Lower leg skin (tissue), 4 donors: ENCODE measurements at regions not wholly inside any gene's neighbourhood (a gene's known extent, or its start where the extent isn't known, plus 50 kb on each side); places are given as distances from the start of the nearest gene placed in this dataset.

ENCODE experiments used
- DNase-seq, 2 donors: peaks; one replicate each; pipeline ENCODE4 v3.0.0-alpha.2; 2019; ENCODE audit warnings: low spot score in 2 of 2
- H3K4me3 ChIP-seq: fragments of 200-600 bp; sonication (generic); 2 replicates; pipeline ENCODE4 v1.5.1; 2017; ENCODE audit warnings: mild to moderate bottlenecking, low read depth; ENCODE audit not compliant: poor library complexity, severe bottlenecking
- CTCF ChIP-seq, 3 donors: fragments of 450-650 bp; IDR thresholded peaks; one replicate each; pipeline ENCODE4 v1.5.1; 2016; ENCODE audit warnings: antibody characterized with exemption in 3 of 3, mild to moderate bottlenecking in 3 of 3, moderate library complexity in 2 of 3
- POLR2A ChIP-seq, 2 donors: fragments of 450-650 bp; IDR thresholded peaks; one replicate each; pipeline ENCODE4 v1.6.1; 2016 to 2017; ENCODE audit warnings: antibody characterized with exemption in 2 of 2, mild to moderate bottlenecking in 1 of 2, moderate library complexity in 1 of 2
- WGBS, 2 donors: methylation state at CpG; one replicate each; pipeline ENCODE4 v1.1.5; 2018; 5-methylcytosine and 5-hydroxymethylcytosine counted together
- intact Hi-C: fragments of 100-400 bp; cut with DNase I; formaldehyde crosslinking; loops from one replicate; pipeline ENCODE4 v1.15.0; 2023; ENCODE audit warnings: low total_unique reads

- no peak overlapping the region for H3K4me3 ChIP-seq
- no peak for DNase-seq
- no peak for TF ChIP-seq POLR2A (IDR thresholded peaks at IDR 0.05)
- TF ChIP-seq CTCF (IDR thresholded peaks at IDR 0.05) = no peak
- intact Hi-C loops = no loop called here
- WGBS, 2 donors = 88 to 89% methylated on average over 10 of the region's 10 CpGs
Measured at GRCh38 chr16:88286301-88286923, 96.3 kb upstream of the ZNF469 start.

GRCh38 chr16:88287219-88287618 is 95.5 kb upstream of the ZNF469 start:
- TF ChIP-seq POLR2A (IDR thresholded peaks at IDR 0.05) (no peak), CTCF (IDR thresholded peaks at IDR 0.05) (no peak)
- intact Hi-C loops = no loop called here
- WGBS, 2 donors = 91 to 94% methylated on average over 3 of the region's 3 CpGs
- H3K4me3 ChIP-seq = no peak overlapping the region
- DNase-seq = no peak

- DNase-seq = no peak
- intact Hi-C loops = no loop called here
- no peak overlapping the region for H3K4me3 ChIP-seq
- no peak for TF ChIP-seq CTCF (IDR thresholded peaks at IDR 0.05)
- TF ChIP-seq POLR2A (IDR thresholded peaks at IDR 0.05) = no peak
- 83 to 85% methylated on average over 3 of the region's 3 CpGs for WGBS, 2 donors
Measured at GRCh38 chr16:88288303-88288702, 94.5 kb upstream of the ZNF469 start.

GRCh38 chr16:88289001-88289400 is 93.8 kb upstream of the ZNF469 start:
- intact Hi-C loops = no loop called here
- WGBS, 2 donors = 86 to 90% methylated on average over 3 of the region's 3 CpGs
- TF ChIP-seq CTCF (IDR thresholded peaks at IDR 0.05) = peak in 1 of 3 donors; percentile 36
- TF ChIP-seq POLR2A (IDR thresholded peaks at IDR 0.05) = no peak
- no peak for DNase-seq
- no peak overlapping the region for H3K4me3 ChIP-seq

- TF ChIP-seq CTCF (IDR thresholded peaks at IDR 0.05) (no peak), POLR2A (IDR thresholded peaks at IDR 0.05) (no peak)
- H3K4me3 ChIP-seq = no peak overlapping the region
- 58 to 65% methylated on average over 5 of the region's 5 CpGs for WGBS, 2 donors
- intact Hi-C loops = no loop called here
- DNase-seq = no peak
Measured at GRCh38 chr16:88289561-88289960, 93.2 kb upstream of the ZNF469 start.

GRCh38 chr16:88289968-88290401 is 92.8 kb upstream of the ZNF469 start:
- intact Hi-C loops = no loop called here
- TF ChIP-seq CTCF (IDR thresholded peaks at IDR 0.05) (no peak), POLR2A (IDR thresholded peaks at IDR 0.05) (no peak)
- no peak for DNase-seq
- no peak overlapping the region for H3K4me3 ChIP-seq
- 50 to 51% methylated on average over 12 of the region's 12 CpGs for WGBS, 2 donors
